Natural killer cell (primary cell): ENCODE measurements at regions not wholly inside any gene's neighbourhood (a gene's known extent, or its start where the extent isn't known, plus 50 kb on each side); places are given as distances from the start of the nearest gene placed in this dataset.

Experiments
- ATAC-seq, 3 donors: fragments of 150-1000 bp in 2 of 3; fragments of 200-7000 bp in 1 of 3; cut with Tn5 transposase; 1 replicate in 1 of 3; 2 replicates in 2 of 3; pipeline ENCODE4 v1.10.0; 2021; ENCODE audit warnings: mild to moderate bottlenecking in 2 of 3, moderate library complexity in 2 of 3
- DNase-seq, 2 donors: peaks; one replicate each; pipeline versions ENCODE4 v3.0.0 to v3.0.0-alpha.2; 2013 to 2021; ENCODE audit warnings: mixed read lengths in 1 of 2
- H3K27ac ChIP-seq: one replicate; pipeline ENCODE4 v1.5.1; 2013; ENCODE audit warnings: mild to moderate bottlenecking, low read length
- H3K27me3 ChIP-seq: one replicate; pipeline ENCODE4 v1.6.1; 2013; ENCODE audit warnings: low read length; ENCODE audit not compliant: control insufficient read depth, insufficient read depth
- H3K36me3 ChIP-seq: one replicate; pipeline ENCODE4 v1.6.1; 2013; ENCODE audit warnings: low read length; ENCODE audit not compliant: control insufficient read depth, insufficient read depth
- H3K4me1 ChIP-seq: one replicate; pipeline ENCODE4 v1.6.1; 2013; ENCODE audit warnings: low read length; ENCODE audit not compliant: control insufficient read depth, insufficient read depth
- H3K4me3 ChIP-seq: one replicate; pipeline ENCODE4 v1.5.1; 2013; ENCODE audit warnings: low read length
- H3K9me3 ChIP-seq: one replicate; pipeline ENCODE4 v1.6.1; 2013; ENCODE audit warnings: low read length; ENCODE audit not compliant: control insufficient read depth, insufficient read depth
- H3K27ac Mint-ChIP-seq, 2 donors: one replicate each; pipeline ENCODE4 v1.8.0; 2022; ENCODE audit warnings: mild to moderate bottlenecking in 2 of 2, mixed read lengths in 2 of 2, moderate library complexity in 1 of 2
- H3K27me3 Mint-ChIP-seq, 2 donors: one replicate each; pipeline ENCODE4 v1.8.0; 2022; ENCODE audit warnings: low read depth in 2 of 2, mixed read lengths in 2 of 2
- H3K36me3 Mint-ChIP-seq: one replicate; pipeline ENCODE4 v1.8.0; 2022; ENCODE audit warnings: mixed read lengths
- H3K4me1 Mint-ChIP-seq, 2 donors: one replicate each; pipeline ENCODE4 v1.8.0; 2022; ENCODE audit warnings: mixed read lengths in 2 of 2
- H3K4me3 Mint-ChIP-seq: one replicate; pipeline ENCODE4 v1.8.0; 2022; ENCODE audit warnings: mild to moderate bottlenecking, moderate library complexity, mixed read lengths
- H3K9me3 Mint-ChIP-seq, 2 donors: one replicate each; pipeline ENCODE4 v1.8.0; 2022; ENCODE audit warnings: mixed read lengths in 2 of 2
- WGBS: methylation state at CpG from one replicate; pipeline ENCODE4 v1.1.7; 2013; ENCODE audit warnings: missing lambda C conversion rate; ENCODE audit not compliant: insufficient coverage; 5-methylcytosine and 5-hydroxymethylcytosine counted together
- intact Hi-C: fragments of 100-400 bp; cut with micrococcal nuclease; formaldehyde crosslinking; loops from one replicate; pipeline ENCODE4 v1.14.2; 2022
- TF ChIP-seq, protein P1 (sequence below): fragments of 200-600 bp; IDR thresholded peaks from one replicate; pipeline ENCODE4 v1.8.0; 2022; ENCODE audit warnings: antibody characterized with exemption

DNA sequence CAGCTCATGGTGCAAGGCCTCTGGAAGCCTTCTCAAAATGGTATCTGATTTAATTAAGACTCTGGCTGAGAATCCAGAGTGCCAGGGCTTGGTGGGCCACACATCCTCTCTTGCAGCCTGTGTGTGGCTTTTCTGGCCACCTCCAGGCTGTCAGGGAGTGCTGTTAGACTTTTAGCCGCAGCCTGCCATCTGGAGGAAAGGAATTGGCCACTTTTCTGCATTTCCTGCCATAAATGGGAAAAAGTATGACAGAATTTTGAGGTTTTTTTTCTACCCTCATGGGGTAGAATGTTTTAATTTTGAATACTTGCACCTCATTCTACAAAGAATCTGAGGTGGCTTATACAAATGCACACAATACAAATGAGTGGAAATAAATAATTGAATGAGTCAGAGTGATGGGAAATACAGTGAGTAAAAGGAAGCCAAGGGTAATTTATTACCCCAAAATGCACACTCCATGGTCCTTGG is 218.4 kb downstream of the ADAMTS15 start:
- Histone ChIP-seq H3K27me3 (no peaks in the 10 kb centered on the region), H3K36me3 (no peaks in the 10 kb centered on the region), H3K4me1 (no peaks in the 10 kb centered on the region), H3K9me3 (no peaks in the 10 kb centered on the region), H3K4me3 (no peak overlapping the region), H3K27ac (no peak overlapping the region)
- Mint-ChIP-seq H3K27me3 (no peaks in the 10 kb centered on the region), H3K27ac (no peak overlapping the region), H3K36me3 (no peaks in the 10 kb centered on the region), H3K4me3 (no peak overlapping the region), H3K9me3 (no peaks in the 10 kb centered on the region), H3K4me1 (no peaks in the 10 kb centered on the region)
- 0% methylated on average over 1 of the region's 1 CpG for WGBS
- DNase-seq (no peak), ATAC-seq (no peak)
- intact Hi-C loops, result no loop called here
- TF ChIP-seq, protein P1, sequence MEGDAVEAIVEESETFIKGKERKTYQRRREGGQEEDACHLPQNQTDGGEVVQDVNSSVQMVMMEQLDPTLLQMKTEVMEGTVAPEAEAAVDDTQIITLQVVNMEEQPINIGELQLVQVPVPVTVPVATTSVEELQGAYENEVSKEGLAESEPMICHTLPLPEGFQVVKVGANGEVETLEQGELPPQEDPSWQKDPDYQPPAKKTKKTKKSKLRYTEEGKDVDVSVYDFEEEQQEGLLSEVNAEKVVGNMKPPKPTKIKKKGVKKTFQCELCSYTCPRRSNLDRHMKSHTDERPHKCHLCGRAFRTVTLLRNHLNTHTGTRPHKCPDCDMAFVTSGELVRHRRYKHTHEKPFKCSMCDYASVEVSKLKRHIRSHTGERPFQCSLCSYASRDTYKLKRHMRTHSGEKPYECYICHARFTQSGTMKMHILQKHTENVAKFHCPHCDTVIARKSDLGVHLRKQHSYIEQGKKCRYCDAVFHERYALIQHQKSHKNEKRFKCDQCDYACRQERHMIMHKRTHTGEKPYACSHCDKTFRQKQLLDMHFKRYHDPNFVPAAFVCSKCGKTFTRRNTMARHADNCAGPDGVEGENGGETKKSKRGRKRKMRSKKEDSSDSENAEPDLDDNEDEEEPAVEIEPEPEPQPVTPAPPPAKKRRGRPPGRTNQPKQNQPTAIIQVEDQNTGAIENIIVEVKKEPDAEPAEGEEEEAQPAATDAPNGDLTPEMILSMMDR, result no peak

DNA sequence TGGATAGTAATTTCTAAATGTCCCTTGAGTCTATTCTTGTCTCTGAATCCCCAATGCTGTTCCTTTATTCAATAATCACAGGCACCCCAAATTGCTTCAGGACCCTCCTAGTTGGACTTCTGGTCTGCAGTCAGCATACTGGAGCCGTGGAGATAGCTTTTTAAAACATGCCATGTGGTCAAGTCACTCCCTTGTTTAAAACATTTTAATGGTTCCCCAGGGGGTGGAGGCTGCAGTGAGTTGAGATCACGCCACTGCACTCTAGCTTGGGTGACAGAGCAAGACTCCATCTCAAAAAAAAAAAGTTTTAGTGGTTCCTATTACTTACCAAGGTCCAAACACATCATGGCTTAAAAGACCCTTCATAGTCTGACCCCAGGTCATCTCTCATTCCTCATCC is 220.3 kb downstream of the ADAMTS15 start:
- intact Hi-C loops, result no loop called here
- Histone ChIP-seq H3K4me3 (no peak overlapping the region), H3K27ac (no peak overlapping the region), H3K36me3 (no peaks in the 10 kb centered on the region), H3K27me3 (no peaks in the 10 kb centered on the region), H3K4me1 (no peaks in the 10 kb centered on the region), H3K9me3 (no peaks in the 10 kb centered on the region)
- H3K36me3 Mint-ChIP-seq, result no peaks in the 10 kb centered on the region
- no peaks in the 10 kb centered on the region for H3K4me1 Mint-ChIP-seq
- no peak overlapping the region for H3K4me3 Mint-ChIP-seq
- no peak for ATAC-seq
- 55% methylated on average over 2 of the region's 2 CpGs for whole genome bisulfite sequencing
- TF ChIP-seq, protein P1, result no peak
- no peaks in the 10 kb centered on the region for H3K9me3 Mint-ChIP-seq
- no peak for DNase-seq
- peaks cover 0 to 2% of the 10 kb centered on the region in 2 donors for H3K27me3 Mint-ChIP-seq
- H3K27ac Mint-ChIP-seq, result no peak overlapping the region

GRCh38 chr11:130670200-130670599 is 221.8 kb downstream of the ADAMTS15 start:
- Histone ChIP-seq H3K4me3 (no peak overlapping the region), H3K4me1 (no peaks in the 10 kb centered on the region), H3K27me3 (no peaks in the 10 kb centered on the region), H3K9me3 (no peaks in the 10 kb centered on the region), H3K36me3 (no peaks in the 10 kb centered on the region), H3K27ac (no peak overlapping the region)
- WGBS, result 92% methylated on average over 5 of the region's 6 CpGs
- H3K27ac Mint-ChIP-seq, result no peak overlapping the region
- ATAC-seq (no peak), DNase-seq (no peak)
- intact Hi-C loops, result no loop called here
- no peaks in the 10 kb centered on the region for H3K36me3 Mint-ChIP-seq
- no peaks in the 10 kb centered on the region for H3K9me3 Mint-ChIP-seq
- TF ChIP-seq, protein P1, result no peak
- H3K4me1 Mint-ChIP-seq, result no peaks in the 10 kb centered on the region
- peaks cover 0 to 5% of the 10 kb centered on the region in 2 donors for H3K27me3 Mint-ChIP-seq
- H3K4me3 Mint-ChIP-seq, result no peak overlapping the region
